ENCODE measurements at regions not wholly inside any gene's neighbourhood (a gene's known extent, or its start where the extent isn't known, plus 50 kb on each side); places are given as distances from the start of the nearest gene placed in this dataset.

- Mint-ChIP-seq H3K27ac (ENCODE audit: low read depth) (no peak overlapping the region), H3K36me3 (ENCODE audit: insufficient read depth) (peaks cover 5% of the 10 kb centered on the region), H3K9me3 (no peaks in the 10 kb centered on the region), H3K4me1 (no peaks in the 10 kb centered on the region), H3K4me3 (no peak overlapping the region), H3K27me3 (peaks cover 10% of the 10 kb centered on the region)
- DNase-seq (ENCODE audit: low spot score in 2 of 2): no peak
- no peak for ATAC-seq (replicated peaks; ENCODE audit: extremely low read depth, poor library complexity, severe bottlenecking)
Observed at GRCh38 chr13:106377931-106378662, 157.4 kb downstream of the EFNB2 start.

GRCh38 chr13:106377341-106377740, 158.1 kb downstream of the EFNB2 start:
- Mint-ChIP-seq H3K36me3 (ENCODE audit: insufficient read depth) (peaks cover 5% of the 10 kb centered on the region), H3K27ac (ENCODE audit: low read depth) (no peak overlapping the region), H3K4me3 (no peak overlapping the region), H3K4me1 (no peaks in the 10 kb centered on the region), H3K27me3 (peaks cover 10% of the 10 kb centered on the region), H3K9me3 (no peaks in the 10 kb centered on the region)
- no peak for DNase-seq (ENCODE audit: low spot score in 2 of 2)
- no peak for ATAC-seq (replicated peaks; ENCODE audit: extremely low read depth, poor library complexity, severe bottlenecking)

GRCh38 chr13:106376401-106377112, 158.9 kb downstream of the EFNB2 start:
- peaks cover 5% of the 10 kb centered on the region for H3K36me3 Mint-ChIP-seq (ENCODE audit: insufficient read depth)
- DNase-seq (ENCODE audit: low spot score in 2 of 2) (no peak), ATAC-seq (replicated peaks; ENCODE audit: extremely low read depth, poor library complexity, severe bottlenecking) (no peak)
- no peak overlapping the region for H3K27ac Mint-ChIP-seq (ENCODE audit: low read depth)
- H3K9me3 Mint-ChIP-seq: no peaks in the 10 kb centered on the region
- H3K4me1 Mint-ChIP-seq: no peaks in the 10 kb centered on the region
- no peak overlapping the region for H3K4me3 Mint-ChIP-seq
- peaks cover 10% of the 10 kb centered on the region for H3K27me3 Mint-ChIP-seq

- H3K4me1 Mint-ChIP-seq: no peaks in the 10 kb centered on the region
- no peak overlapping the region for H3K27ac Mint-ChIP-seq (ENCODE audit: low read depth)
- H3K27me3 Mint-ChIP-seq: peaks cover 10% of the 10 kb centered on the region
- H3K4me3 Mint-ChIP-seq: no peak overlapping the region
- H3K9me3 Mint-ChIP-seq: peaks cover 6% of the 10 kb centered on the region
- DNase-seq (ENCODE audit: low spot score in 2 of 2) (no peak), ATAC-seq (replicated peaks; ENCODE audit: extremely low read depth, poor library complexity, severe bottlenecking) (no peak)
- peaks cover 5% of the 10 kb centered on the region for H3K36me3 Mint-ChIP-seq (ENCODE audit: insufficient read depth)
Observed at GRCh38 chr13:106375085-106375484, 160.4 kb downstream of the EFNB2 start.

- peaks cover 5% of the 10 kb centered on the region for H3K36me3 Mint-ChIP-seq (ENCODE audit: insufficient read depth)
- no peaks in the 10 kb centered on the region for H3K4me1 Mint-ChIP-seq
- H3K4me3 Mint-ChIP-seq: no peak overlapping the region
- no peak overlapping the region for H3K27ac Mint-ChIP-seq (ENCODE audit: low read depth)
- peaks cover 10% of the 10 kb centered on the region for H3K27me3 Mint-ChIP-seq
- peaks cover 6% of the 10 kb centered on the region for H3K9me3 Mint-ChIP-seq
- DNase-seq (ENCODE audit: low spot score in 2 of 2) (no peak), ATAC-seq (replicated peaks; ENCODE audit: extremely low read depth, poor library complexity, severe bottlenecking) (no peak)
Observed at GRCh38 chr13:106374631-106375030, 160.8 kb downstream of the EFNB2 start.

GRCh38 chr13:106373989-106374572, 161.4 kb downstream of the EFNB2 start:
- no peak overlapping the region for H3K4me3 Mint-ChIP-seq
- peaks cover 6% of the 10 kb centered on the region for H3K9me3 Mint-ChIP-seq
- peaks cover 5% of the 10 kb centered on the region for H3K36me3 Mint-ChIP-seq (ENCODE audit: insufficient read depth)
- H3K27ac Mint-ChIP-seq (ENCODE audit: low read depth): no peak overlapping the region
- peaks cover 8% of the 10 kb centered on the region for H3K27me3 Mint-ChIP-seq
- DNase-seq (ENCODE audit: low spot score in 2 of 2) (no peak), ATAC-seq (replicated peaks; ENCODE audit: extremely low read depth, poor library complexity, severe bottlenecking) (no peak)
- no peaks in the 10 kb centered on the region for H3K4me1 Mint-ChIP-seq

- Mint-ChIP-seq H3K4me3 (no peak overlapping the region), H3K27ac (ENCODE audit: low read depth) (no peak overlapping the region), H3K9me3 (peaks cover 6% of the 10 kb centered on the region), H3K27me3 (peaks cover 2% of the 10 kb centered on the region), H3K4me1 (no peaks in the 10 kb centered on the region), H3K36me3 (ENCODE audit: insufficient read depth) (peaks cover 5% of the 10 kb centered on the region)
- ATAC-seq (replicated peaks; ENCODE audit: extremely low read depth, poor library complexity, severe bottlenecking): no peak
- DNase-seq (ENCODE audit: low spot score in 2 of 2): no peak
Observed at GRCh38 chr13:106373304-106373988, 162.0 kb downstream of the EFNB2 start.

- H3K27me3 Mint-ChIP-seq: no peaks in the 10 kb centered on the region
- DNase-seq (ENCODE audit: low spot score in 2 of 2): no peak
Observed at GRCh38 chr13:106372199-106373155, 163.0 kb downstream of the EFNB2 start.

GRCh38 chr13:106371024-106371423, 164.4 kb downstream of the EFNB2 start:
- Mint-ChIP-seq H3K4me1 (no peaks in the 10 kb centered on the region), H3K9me3 (peaks cover 6% of the 10 kb centered on the region), H3K27ac (ENCODE audit: low read depth) (no peak overlapping the region), H3K36me3 (ENCODE audit: insufficient read depth) (peaks cover 5% of the 10 kb centered on the region), H3K4me3 (no peak overlapping the region), H3K27me3 (no peaks in the 10 kb centered on the region)
- ATAC-seq (replicated peaks; ENCODE audit: extremely low read depth, poor library complexity, severe bottlenecking) (no peak), DNase-seq (ENCODE audit: low spot score in 2 of 2) (no peak)

More at GRCh38 chr13:106372199-106373155, 163.0 kb downstream of the EFNB2 start:
- Mint-ChIP-seq H3K36me3 (ENCODE audit: insufficient read depth) (peaks cover 5% of the 10 kb centered on the region), H3K4me1 (no peaks in the 10 kb centered on the region), H3K9me3 (peaks cover 6% of the 10 kb centered on the region), H3K27ac (ENCODE audit: low read depth) (no peak overlapping the region), H3K4me3 (no peak overlapping the region)
- no peak for ATAC-seq (replicated peaks; ENCODE audit: extremely low read depth, poor library complexity, severe bottlenecking)

- Mint-ChIP-seq H3K4me1 (no peaks in the 10 kb centered on the region), H3K27ac (ENCODE audit: low read depth) (no peak overlapping the region), H3K36me3 (ENCODE audit: insufficient read depth) (peaks cover 3% of the 10 kb centered on the region), H3K9me3 (peaks cover 6% of the 10 kb centered on the region), H3K27me3 (no peaks in the 10 kb centered on the region), H3K4me3 (no peak overlapping the region)
- ATAC-seq (replicated peaks; ENCODE audit: extremely low read depth, poor library complexity, severe bottlenecking) (no peak), DNase-seq (ENCODE audit: low spot score in 2 of 2) (no peak)
Observed at GRCh38 chr13:106369858-106370257, 165.6 kb downstream of the EFNB2 start.

- ATAC-seq (replicated peaks; ENCODE audit: extremely low read depth, poor library complexity, severe bottlenecking): no peak
- no peak overlapping the region for H3K4me3 Mint-ChIP-seq
Observed at GRCh38 chr13:106369091-106369490, 166.4 kb downstream of the EFNB2 start.

More at GRCh38 chr13:106369091-106369490, 166.4 kb downstream of the EFNB2 start:
- Mint-ChIP-seq H3K27ac (ENCODE audit: low read depth) (no peak overlapping the region), H3K27me3 (no peaks in the 10 kb centered on the region), H3K4me1 (no peaks in the 10 kb centered on the region), H3K36me3 (ENCODE audit: insufficient read depth) (no peaks in the 10 kb centered on the region), H3K9me3 (peaks cover 6% of the 10 kb centered on the region)
- no peak for DNase-seq (ENCODE audit: low spot score in 2 of 2)

All from central memory CD8-positive, alpha-beta T cell (primary cell).